ENCODE measurements at regions not wholly inside any gene's neighbourhood (a gene's known extent, or its start where the extent isn't known, plus 50 kb on each side); places are given as distances from the start of the nearest gene placed in this dataset.

DNA sequence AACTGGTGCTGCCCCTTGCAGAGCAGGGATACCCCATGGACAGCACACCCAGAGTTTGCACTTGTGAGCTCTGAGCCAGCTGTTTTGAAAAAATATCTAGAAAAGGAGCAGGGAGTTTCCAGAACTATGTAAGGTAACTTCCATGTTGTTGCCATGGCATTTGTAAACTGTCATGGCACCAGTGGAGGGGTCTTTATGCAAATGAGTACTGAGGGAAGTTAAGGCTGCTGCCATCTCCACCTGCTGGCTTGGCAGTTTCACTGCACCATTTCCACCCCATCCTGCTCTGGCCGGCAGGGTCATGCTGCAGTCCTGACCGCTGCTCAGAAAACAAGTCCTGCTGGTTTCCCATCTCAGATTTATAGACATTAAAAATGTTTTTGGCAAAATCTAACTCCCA is 52.3 kb upstream of the SNTG2 start:
- DNase-seq = no peak

DNA sequence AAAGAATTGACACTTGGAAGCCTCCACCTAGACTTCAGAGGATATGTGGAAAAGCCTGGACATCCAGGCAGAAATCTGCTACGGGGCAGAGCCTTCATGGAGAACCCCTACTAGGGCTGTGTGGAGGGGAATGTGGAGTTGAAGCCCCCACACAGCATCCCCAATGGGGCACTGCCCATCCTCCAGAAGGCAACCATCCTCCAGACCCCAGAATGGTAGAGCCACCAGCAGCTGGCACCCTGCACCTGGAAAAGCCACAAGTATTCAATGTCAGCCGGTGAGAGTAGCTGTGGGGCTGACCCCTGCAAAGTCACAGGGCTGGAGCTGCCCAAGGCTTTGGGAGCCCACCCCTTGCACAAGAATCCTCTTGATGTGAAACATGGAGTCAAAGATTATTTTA is 53.6 kb upstream of the SNTG2 start:
- DNase-seq = no peak

- DNase-seq = no peak
Observed at GRCh38 chr2:893311-893710, 57.3 kb upstream of the SNTG2 start.

DNA sequence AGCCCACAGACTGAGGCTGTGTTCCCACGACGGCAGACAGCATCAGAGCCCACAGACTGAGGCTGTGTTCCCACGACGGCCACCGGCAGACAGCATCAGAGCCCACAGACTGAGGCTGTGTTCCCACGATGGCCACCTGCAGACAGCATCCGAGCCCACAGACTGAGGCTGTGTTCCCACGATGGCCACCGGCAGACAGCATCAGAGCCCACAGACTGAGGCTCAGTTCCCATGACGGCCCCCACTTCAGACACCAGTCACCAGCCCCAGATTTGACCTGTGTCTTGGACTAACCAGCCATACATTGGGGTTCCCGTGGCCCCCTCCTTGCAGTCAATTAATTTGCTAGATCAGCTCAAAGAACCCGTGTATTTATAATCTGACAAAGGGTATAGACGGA is 57.8 kb upstream of the SNTG2 start:
- DNase-seq = no peak

- DNase-seq = no peak
Observed at GRCh38 chr2:892401-892800, 58.2 kb upstream of the SNTG2 start.

GRCh38 chr2:891734-892133 is 58.9 kb upstream of the SNTG2 start:
- DNase-seq = no peak

DNA sequence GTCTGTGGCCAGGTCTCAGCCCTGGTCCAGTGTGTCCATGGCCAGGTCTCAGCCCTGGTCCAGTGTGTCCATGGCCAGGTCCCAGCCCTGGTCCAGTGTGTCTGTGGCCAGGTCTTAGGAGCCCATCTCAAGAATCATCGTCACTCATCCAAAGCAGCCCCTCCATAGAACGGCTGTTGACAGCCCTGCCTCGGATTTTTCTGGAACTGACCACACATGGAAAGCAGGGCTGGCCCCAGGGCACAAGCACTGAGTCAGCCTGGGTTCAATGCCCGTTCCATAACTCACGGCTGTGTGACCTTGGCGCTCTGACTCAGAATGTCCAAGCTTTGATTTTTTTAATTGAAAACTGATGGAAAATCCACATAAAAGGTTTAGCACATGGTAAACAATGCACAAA is 59.9 kb upstream of the SNTG2 start:
- DNase-seq = no peak

DNA sequence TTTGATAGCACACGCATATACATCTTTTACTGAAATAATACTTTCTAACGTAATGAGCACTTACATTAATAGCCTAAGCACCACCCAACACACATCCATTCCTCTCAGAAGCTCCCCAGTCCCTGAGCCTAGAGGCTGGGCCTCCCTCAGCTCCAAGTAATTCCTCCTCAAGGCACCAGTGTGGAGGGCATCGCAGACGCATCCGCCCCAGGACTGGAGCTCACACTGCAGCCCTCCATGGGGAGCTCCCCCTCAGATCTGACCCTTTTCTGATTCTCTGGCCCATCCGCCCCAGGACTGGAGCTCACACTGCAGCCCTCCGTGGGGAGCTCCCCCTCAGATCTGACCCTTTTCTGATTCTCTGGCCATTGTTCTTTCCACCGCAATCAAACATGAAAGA is 60.4 kb upstream of the SNTG2 start:
- no peak for DNase-seq

DNA sequence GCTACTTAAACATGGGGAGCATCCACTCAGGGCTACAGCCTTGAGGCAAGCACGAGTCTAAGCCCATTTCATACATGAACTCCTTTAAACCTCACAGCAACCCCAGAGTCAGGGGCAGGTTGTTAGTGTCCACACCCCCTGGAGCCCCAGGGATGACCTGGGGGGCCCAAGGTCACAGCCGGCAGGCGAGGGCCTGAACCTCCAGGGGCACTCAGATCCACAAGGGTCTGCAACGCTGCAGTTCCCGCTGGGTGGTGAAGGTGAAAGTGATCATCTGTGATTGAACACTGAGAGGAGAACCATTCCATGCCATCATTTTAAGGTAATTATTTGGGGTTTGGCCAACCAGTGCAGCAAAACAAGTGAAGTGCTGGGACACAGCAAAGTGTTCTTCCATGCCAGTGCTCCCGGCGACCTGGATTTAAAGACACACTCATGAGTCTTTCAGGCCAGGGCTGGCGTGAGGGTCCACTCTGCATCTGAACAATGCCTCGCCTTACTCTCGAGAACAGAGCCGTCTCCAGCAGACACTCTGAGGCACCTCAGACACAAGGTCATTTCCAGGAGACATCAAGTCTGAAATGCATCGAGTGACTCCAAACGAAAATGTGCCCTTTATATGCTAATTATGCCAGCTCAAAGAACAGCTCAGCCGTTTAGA is 61.6 kb upstream of the SNTG2 start:
- DNase-seq = no peak

DNA sequence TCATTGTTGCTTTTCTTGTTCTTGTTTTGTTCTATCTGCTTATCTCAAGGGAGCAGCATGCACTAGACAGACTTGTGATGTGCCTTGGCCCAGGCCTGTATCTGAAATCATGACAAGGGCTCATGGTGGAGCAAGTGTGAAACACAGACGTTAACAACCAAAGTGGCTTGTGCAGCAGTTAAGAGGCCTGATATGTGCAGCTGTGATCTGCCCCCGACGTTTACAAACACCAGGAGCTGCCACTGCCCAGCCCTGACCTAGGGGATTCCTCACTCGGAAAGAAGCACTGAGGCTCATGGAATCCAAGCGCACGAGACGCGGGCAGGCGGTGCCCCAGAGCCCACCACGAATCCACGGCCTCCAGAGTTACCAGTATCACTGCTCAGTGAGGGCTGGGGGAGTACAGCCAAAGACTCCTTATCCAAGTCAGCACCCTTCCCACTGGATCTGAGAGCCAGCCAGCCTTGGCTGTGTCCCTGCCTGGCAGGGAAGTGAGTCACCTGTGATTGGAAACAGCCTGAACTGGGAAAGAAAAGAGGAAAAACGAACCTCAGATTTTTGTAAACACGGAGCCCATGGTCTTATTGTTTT is 62.3 kb upstream of the SNTG2 start:
- DNase-seq = no peak

DNA sequence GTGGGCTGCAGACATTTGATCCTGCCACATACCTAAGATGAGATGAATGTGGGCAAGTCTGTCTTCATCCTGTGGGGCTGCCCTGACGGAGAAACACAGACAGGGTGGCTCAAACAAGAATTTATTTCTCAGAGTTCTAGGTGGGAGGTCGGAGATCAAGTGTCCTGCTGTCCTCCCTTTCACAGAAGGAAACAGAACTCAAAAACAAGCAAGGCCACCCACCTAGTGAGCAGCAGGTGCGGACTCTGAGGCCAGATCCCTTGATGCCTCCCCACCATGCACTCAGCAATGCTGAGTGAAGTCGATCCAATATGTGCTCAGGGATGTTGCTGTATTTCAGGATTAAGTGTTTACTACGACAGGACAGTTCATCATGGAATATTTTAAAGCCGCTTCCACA is 63.0 kb upstream of the SNTG2 start:
- no peak for DNase-seq

GRCh38 chr2:886072-887022 is 64.3 kb upstream of the SNTG2 start:
- DNase-seq = no peak

DNA sequence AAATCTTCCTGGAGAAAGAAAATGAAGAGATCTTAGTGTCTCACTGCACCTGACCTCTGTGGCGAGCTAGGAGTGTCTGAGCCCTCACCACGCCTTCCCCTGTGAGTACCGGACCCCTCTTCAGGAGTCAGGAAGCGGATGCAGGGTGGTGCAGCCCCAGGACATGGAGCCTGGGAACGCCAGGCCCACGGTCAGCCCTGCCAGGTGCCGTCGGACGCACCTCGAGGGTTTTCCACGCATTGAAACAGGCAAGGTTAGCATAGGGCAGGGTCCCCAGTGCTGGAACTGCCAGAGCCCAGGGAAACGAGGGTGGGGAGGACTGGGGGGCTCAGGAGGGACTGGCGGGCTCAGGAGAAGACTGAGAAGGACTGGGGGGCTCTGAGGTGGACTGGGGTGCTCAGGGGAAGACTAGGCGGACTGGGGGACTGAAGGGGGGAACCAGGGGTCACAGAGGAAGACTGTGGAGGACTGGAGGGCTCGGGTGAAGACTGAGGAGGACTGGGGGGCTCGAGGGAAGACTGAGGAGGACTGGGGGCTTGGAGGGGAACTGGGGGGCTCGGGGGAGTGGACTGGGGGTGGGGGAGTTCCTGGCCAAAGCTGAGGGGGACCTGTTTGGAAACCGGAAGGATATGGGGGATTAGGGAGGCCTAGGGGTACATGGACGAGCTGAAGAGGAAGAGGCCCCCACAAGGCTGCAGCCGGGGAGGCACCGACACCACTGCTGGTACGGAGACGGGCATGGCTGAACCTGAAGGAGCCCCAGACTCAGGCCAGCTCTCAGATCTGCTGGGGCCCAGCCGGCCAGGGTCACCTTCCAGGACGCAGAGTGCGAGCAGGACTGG is 65.2 kb upstream of the SNTG2 start:
- DNase-seq = no peak

DNA sequence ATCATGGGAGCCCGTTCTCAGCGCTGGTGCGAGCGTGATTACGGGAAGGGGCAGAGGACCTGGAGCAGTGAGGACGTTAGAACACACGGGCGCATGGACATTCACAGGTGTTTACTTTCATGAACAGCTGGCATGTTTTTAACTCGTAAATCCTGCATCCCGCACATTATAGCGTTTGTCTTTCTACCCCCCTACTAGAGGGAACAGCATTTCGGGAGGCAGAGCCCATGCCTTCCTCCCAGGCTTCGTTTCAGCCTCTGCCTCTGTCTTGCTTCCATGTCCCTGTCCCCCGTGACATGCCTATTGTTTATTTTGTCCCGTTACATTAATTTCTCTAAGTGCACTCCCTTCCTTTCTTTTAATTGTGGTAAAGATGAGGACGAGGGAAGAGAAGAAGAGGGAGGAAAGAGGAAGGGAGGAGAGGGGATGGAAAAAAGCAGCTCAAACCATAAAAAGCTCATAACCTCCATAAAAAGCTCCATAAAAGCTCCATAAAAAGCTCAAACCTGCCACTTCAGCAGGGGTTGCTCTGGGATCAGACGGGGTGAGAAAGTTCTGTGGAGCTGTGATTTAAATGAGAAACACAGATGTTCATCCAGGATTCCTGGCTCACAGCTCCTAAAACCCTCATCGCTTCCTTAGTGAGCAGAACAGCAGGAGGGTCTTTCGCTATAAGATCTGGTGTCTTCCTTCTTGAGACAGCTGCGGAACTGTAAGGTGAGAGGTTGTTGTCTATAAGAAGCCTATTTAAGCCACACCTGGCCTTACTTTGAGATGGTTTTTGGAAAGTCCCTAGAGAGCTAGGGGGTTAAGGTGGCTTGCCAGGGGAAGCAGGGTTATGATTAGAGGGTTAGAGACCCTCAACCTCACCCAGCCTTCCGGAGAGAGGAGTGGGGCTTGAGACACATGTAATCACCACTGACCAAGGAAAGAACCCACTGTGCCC is 66.6 kb upstream of the SNTG2 start:
- no peak for DNase-seq

DNA sequence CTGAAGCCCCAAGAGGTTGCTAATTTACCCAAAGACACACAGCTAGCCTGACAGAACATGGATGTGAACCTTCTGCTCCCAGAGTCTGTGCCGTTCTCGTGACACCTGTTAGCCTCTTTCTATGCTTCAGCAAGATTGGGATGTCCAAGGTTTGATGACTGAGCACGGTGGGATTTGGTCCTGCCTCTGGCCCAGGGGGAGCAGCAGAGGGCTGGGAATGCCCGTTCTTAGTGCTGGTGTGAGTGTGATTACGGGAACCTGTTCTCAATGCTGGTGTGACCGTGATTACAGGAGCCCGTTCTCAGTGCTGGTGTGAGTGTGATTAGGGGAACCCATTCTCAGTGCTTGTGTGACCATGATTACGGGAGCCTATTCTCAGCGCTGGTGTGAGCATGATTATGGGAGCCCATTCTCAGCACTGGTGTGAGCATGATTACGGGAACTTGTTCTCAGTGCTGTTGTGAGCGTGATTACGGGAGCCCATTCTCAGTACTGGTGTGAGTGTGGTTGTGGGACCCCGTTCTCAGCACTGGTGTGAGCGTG is 67.3 kb upstream of the SNTG2 start:
- no peak for DNase-seq

DNA sequence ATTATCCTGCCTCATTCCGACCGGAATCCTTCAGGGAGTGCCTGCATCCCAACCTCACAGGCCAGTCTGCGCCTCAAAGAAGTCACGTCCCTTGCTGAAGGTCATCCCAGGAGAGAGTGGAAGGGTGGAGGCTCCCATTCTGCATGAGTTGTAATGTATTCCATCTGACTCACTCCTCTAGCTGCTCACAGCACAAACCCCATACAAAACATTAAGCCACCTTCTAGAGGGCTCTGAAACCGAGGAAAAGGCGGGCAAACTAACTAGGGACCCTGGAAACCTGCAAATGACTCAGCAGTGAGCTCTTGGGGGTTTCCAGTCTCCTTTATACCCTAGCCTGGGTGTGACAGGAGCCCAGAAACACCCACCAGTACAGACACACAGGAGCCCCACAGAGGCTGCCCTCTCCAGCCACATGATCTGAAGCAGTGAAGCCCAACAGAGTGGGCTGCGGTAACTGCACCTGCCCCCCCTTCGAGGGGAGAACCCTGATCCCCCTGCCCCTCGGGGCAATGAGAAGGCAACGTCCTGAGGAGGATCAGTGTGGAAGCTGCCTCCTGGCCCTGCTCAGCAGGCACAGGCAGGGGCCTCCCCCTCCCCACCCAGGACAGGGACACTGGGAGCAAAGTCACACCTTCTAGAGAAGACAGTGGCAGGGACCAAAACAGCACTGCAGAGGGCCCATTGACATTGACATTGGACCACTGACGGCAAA is 69.3 kb upstream of the SNTG2 start:
- DNase-seq = no peak

GRCh38 chr2:880201-880970 is 70.3 kb upstream of the SNTG2 start:
- DNase-seq = no peak

DNA sequence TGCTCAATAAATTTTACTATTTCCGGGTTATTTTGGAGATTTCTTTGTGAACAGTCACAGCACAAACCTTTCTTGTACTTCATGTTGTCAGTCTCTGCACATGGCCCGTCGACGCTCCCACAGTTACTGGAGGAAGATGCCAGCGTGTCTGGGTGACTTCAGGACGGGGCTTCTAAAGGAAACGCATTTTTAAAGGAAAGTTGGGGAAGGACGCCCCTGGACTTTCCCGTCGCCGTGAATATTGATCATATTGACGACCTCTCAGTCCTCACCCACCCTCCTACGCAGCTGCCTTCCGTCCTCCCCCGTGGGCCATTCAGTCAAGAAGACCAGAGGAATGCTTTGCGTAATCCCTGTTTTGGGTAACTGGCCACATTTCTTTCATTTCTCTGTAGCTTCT is 71.1 kb upstream of the SNTG2 start:
- DNase-seq = no peak

- no peak for DNase-seq
Observed at GRCh38 chr2:878245-878930, 72.3 kb upstream of the SNTG2 start.

DNA sequence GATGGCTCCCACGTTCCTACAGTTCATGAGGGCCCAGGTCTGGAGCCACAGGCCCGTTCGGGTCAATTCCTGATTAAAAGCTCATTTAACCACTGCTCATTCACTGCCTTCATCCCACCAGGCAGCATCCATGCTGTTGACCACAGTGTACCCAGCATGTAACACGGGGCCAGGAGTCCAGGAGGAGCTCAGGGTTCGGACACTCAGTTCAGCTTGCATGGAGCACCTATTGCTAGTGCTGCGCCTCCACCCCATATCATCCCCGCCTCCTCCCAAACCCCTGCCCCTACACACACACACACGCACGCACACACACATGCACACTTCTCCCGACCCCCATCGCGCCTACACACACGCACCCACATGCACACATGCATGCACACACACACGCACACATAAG is 72.9 kb upstream of the SNTG2 start:
- no peak for DNase-seq
